ENCODE measurements at regions not wholly inside any gene's neighbourhood (a gene's known extent, or its start where the extent isn't known, plus 50 kb on each side); places are given as distances from the start of the nearest gene placed in this dataset.
"Not testable (repeated sequence)": the region's sequence is repeated elsewhere in the genome, so short reads cannot be mapped to it uniquely, and the experiment has no call there.

DNA sequence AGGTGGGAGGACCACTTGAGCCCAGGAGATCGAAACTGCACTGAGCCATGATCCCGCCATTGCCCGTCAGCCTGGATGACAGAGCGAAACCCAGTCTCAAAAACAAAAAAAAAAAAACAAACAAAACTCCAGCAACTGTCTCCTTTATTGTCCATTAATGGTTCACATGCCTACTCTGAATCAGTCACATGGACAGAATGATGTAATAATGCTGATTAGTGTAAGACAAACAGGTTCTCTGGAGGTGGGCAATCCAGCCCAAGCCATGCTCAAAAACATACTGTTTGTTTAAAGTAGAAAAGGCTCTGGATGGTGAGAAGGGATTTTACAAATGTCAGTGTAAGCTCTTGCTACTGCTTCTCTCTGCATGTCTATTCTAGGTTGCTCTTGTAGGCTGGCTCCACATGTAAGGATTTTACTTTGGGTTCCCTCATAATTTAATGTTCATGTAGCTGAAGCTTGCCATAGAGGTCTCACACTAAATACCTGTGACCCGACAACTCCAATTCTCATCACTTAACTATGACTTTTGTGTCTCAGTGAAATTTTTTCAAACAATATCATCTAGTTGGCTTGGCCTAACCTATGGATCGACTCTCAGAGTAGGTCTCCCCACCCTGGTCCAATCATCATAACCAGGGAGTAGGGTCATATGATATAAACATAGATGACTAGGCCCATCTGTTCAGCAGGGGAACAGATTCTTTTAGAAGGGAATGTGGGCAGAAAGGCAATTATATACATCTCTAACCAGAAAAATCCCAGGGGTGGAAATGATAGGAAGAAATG is 83.9 kb upstream of the SLC39A10 start:
- FAIRE-seq = no peak
- no peak for DNase-seq (ENCODE audit: insufficient read length, low spot score)

DNA sequence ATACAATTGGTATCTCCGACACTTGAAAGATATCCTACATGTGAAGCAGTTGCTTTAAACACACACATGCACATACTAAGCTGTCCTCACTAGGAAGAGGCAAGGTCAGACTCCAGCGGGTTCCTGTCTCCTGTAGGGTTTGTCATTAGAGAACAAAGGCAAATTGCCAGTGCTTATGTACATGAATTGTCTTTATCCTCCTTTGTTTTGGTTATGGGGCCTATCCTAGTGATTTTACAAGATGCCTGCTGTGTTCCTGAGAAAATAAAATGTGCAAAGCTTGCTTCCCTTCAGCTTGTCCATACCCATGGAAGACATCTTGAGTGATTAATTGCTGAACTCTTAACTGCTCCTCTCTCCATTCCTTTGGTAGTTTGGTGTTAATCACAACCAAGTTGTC is 86.7 kb upstream of the SLC39A10 start:
- FAIRE-seq (no peak), DNase-seq (ENCODE audit: insufficient read length, low spot score) (no peak)

DNA sequence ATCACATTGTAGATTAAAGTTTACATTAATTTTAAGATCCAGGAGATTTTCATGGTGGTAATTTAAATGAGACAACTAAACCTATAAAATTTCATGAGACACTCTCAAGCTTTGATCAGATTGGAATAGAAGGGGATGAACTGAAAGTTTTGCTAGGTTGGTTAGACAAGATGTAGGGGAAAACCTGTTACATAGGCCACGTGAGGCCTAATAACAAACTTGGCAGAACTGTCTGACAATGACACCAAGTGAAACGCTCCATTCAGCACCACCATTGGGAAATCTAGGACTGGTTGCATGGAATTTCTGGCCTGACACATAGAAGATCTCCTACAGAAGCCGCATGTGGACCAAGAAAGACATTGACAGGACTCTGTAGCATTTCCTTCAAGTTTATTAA is 87.8 kb upstream of the SLC39A10 start:
- FAIRE-seq (no peak), DNase-seq (ENCODE audit: insufficient read length, low spot score) (no peak)

DNA sequence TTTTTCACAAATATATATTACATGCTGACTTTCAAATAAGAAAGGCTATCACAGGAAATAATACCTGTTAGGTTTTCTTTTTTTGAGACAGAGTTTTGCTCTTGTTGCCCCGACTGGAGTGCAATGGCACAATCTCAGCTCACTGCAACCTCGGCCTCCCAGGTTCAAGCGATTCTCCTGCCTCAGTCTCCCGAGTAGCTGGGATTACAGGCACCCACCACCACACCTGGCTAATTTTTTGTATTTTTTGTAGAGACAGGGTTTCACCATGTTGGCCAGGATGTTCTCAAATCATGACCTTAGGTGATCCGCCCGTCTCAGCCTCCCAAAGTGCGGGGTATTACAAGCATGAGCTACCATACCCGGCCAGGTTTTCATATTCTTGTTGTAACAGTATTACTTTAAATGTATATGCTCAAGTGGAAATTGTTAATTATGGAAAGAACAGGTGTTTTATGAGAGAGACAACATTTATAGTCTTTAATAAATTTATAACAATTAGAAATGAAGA is 92.3 kb upstream of the SLC39A10 start:
- DNase-seq (ENCODE audit: insufficient read length, low spot score); FAIRE-seq: not testable (repeated sequence)

DNA sequence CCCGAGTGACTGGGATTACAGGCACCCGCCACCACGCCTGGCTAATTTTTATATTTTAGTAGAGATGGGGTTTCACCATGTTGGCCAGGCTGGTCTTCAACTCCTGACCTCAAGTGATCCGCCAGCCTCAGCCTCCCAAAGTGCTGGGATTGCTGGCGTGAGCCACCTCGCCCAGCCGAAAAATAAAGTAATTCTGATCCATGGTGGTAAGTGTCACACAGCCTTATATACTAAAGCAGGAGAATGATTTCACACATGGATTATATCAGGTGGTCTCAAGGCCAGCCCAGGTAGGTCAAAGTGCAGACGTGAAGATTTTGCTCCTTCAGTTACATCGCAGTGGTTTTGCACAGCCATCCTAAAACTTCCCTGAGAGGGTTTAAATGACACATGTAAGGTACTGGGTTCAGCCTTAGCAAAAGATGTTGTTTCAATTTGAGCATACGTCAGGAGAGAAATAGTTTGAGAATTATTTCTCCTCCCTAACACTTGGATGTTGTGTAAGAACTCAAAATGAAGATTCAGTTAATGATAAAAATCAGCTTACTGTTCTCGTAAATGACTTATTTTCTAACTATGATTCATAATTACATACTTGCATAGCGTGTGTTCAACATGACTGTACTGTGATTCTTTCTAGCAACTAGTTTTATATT is 93.0 kb upstream of the SLC39A10 start:
- DNase-seq (ENCODE audit: insufficient read length, low spot score) = no peak
- FAIRE-seq = peak; percentile 57

DNA sequence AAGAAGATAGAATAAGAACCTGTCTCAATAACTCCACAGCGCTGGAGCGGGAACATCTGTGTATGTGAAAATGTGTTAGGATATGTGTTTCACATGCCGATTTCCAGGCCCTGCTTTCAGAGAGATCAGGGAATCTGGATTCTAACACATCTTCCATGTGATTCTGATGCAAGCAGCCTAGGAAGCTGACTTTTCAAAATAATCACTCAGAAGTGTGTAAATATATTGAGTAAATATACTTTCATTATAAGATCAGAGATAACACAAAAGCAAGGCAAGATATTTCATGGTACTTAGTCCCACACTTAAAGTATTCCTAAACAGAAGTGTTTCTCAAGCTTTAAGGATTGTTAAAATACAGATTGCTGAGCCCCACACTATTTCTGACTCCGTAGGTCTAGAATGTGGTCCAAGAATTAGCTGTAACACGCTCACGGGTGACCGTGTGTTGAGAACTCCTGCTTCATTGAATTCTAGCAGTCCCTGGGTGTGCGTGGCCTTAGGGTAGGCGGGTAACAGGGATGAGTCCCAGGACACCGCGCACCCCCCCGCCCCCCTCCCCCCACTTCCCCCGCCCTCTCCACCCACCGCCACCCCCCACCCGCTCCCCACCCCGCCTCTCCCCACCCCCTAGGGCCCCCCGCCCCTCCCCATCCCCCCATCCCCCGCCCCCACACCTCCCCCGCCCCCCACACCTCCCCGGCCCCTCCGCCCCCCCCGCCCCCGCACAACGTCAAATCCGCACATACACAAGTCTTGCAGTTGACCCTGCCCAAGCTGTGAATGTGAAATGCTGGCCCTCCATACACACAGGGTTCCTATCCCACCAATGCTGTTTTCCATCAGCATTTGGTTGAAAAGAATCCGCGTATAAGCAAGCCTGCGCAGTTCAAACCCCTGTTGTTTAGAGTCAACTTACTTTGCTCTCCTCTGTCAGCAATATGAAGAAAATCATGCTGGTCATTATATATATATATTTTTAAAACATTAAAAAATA is 94.2 kb upstream of the SLC39A10 start:
- DNase-seq (ENCODE audit: insufficient read length, low spot score) (no peak), FAIRE-seq (peak; percentile 72)

DNA sequence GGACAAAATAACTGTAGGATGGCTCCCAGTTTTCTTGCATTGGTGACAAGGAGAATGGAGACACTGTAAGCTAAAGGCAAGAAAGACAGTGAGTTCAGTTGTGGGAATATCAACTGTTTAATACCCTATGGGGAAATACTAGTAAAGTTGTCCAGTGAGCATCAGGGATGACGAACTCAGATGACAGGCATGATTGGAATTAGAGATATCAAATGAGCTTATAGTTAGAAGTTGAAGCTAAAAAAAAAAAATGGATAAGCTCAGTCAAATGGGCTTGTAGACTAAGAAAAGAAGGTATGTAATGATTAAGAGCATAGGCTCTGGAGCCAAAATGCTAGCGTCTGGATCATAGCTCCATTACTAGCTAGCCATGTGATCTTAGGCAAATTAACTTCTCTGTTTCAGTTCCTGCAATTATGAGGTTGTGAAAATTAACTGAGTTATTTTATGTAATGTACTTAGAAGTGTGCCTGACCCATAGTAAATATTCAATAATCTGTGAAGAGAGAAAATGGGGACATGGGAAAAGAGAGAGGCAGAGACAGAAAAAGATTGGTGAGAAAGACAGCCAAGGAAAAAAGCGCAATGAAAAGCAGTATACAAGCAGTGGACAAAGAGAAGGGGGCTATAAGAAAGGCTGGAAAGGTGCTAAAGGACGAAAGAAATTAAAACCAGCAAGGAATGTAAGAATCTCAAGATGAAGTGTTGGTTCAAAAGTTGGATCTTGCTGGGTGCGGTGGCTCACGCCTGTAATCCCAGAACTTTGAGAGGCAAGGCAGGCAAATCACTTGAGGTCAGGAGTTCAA is 95.7 kb upstream of the SLC39A10 start:
- FAIRE-seq (peak; percentile 93), DNase-seq (ENCODE audit: insufficient read length, low spot score) (no peak)

DNA sequence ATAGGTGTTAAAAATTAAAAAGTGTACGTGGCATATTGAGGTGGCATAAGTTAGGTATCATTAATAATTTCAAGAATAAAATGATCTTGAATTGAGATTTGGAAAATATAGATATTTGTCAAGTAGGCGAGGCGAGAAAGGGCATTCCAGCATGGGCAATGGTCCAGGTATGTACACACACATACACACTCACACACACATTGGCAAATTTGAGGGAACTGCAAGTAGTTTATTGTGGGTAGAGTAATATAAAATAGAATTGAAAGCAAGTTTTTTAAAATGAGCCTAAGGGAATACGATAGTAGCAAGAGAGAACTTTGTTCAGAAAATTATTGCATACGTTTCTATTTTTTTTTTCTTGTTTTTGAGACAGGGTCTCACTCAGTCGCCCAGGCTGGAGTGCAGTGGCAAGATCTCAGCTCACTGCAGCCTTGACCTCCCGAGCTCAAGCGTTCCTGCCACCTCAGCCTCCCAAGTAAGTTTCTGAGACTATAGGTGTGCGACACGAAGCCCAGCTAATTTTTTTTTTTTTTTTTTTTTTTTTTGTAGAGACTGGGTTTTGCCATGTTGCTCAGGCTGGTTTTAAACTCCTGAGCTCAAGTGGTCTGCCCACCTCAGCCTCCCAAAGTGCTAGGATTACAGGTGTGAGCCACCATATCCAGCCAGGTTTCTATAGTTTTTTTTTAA is 96.7 kb upstream of the SLC39A10 start:
- DNase-seq (ENCODE audit: insufficient read length, low spot score) = no peak
- peak; percentile 86 for FAIRE-seq

DNA sequence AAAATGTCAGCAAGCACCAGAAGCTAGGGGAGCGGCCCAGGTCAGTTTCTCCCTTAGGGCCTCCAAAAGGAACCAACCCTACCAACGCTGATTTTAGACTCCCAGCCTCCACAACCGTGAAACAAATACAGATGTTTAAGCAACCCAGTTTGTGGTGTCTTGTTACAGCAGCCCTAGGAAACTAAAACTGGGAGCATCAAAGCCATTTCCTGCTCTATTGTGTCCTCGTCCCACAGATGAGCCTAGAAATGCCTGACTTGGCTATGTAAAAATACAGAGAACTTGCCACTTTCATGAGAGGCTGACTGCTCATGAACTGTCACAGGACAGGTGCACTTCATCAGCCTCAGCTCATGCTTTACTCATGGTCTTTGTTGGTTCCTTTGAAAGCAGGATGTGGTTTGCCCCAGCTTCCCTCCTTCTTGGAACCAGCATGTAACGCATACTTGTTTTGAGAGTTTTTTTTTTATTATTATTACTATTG is 97.6 kb upstream of the SLC39A10 start:
- FAIRE-seq = peak; percentile 99
- DNase-seq (ENCODE audit: insufficient read length, low spot score) = peak; percentile 56

DNA sequence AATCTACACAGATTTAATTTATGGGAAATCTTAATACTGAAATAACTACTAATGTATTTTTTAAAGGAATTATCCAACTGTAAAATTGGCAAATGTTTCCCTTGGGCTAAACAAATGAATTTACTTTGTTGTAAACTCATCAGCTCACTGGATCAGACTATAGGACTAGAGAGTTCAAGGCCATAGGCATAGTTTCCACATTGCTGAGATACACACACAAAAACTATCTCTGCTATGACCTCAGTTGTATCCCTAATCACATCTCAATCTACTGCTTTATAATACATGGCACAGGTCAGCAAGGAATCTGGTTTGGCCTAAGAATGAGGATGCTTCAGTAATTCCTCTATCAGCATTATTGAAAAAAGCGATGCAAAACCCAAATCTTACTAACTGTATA is 101.1 kb upstream of the SLC39A10 start:
- DNase-seq (ENCODE audit: insufficient read length, low spot score) (no peak), FAIRE-seq (no peak)

DNA sequence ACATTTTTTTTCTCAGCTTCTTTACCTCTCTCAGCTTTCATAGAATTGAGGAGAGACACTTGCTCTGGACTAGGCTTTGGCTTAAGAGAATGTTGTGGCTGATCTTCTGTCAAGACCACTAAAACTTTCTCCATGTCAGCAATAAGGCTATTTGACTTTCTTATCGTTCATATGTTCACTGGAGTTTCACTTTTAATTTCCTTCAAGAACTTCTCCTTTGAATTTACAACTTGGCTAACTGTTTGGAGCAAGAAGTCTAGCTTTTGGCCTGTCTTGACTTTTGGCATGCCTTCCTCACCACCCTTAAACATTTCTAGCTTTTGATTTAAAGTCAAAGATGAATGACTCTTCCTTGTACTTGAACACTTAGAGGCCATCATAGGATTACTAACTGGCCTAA is 104.4 kb upstream of the SLC39A10 start:
- FAIRE-seq (peak; percentile 79), DNase-seq (ENCODE audit: insufficient read length, low spot score) (no peak)

DNA sequence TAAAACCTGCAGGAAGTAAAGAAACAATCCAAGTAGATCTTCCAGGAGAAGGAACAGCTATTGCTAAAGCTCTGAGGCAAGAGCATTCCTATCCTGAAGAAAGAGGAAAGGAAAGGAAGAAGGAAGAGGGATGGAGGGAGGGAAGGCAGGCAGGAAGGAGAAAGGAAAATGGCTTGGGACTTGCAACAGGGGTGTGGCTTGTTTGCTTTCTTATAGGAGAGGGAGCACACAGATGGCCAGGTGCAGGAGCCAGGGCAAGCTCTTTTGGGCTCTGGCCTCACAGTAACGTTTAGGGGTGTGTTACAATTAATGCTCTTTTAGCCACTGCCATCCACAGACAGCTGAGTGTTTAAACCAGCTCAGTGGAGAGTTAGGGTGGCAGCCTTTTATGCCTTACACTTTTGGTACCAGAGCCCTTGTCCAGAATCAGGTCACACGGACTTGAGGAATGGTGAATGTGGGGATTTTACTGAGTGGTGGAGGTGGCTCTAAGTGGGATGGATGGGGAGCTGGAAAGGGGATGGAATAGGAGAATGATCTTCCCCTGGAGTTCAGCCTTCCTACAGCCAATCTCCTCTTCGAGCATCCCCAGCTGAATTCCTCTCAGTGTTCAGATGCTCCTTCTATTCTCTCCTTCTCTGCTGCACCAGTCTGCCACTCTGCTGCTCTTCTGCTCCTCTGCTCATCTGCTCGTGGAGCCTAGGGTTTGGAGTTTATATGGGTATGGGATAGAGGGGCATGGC is 108.7 kb upstream of the SLC39A10 start:
- no peak for FAIRE-seq
- DNase-seq (ENCODE audit: insufficient read length, low spot score) = no peak

DNA sequence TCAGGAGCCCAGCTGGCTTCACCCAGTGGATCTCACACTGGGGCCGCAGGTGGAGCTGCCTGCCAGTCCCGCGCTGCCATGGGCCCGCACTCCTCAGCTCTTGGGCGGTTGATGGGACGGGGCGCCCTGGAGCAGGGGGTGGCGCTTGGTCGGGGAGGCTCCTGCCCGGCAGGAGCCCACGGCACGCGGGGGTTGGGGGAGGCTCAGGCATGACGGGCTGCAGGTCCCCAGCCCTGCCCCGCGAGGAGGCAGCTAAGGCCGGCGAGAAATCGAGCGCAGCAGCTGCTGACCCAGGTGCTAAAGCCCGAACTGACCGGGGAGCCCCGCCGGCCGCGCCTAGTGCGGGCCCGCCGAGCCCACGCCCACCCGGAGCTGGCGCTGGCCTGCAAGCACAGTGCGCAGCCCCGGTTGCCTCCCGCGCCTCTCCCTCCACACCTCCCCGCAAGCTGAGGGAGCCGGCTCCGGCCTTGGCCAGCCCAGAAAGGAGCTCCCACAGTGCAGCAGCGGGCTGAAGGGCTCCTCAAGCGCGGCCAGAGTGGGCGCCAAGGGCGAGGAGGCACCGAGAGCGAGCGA is 109.7 kb upstream of the SLC39A10 start:
- not testable (repeated sequence) for FAIRE-seq; DNase-seq (ENCODE audit: insufficient read length, low spot score)

DNA sequence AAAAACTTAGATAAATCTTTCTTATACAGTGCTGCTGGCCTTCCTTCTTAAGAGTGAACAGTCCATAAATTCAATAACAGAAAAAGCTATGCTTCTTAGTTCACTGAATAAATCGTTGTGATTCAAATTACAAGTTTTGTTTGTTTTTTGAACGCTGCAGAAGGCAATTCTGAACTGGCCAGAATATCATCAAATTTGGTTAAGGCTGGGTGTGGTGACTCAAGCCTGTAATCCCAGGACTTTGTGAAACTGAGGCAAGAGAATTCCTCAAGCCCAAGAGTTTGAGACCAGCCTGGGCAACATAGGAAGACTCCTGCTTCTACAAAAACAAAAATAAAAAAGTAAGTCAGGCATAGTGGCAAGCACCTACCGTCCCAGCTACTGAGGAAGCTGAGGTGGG is 111.2 kb upstream of the SLC39A10 start:
- FAIRE-seq = no peak
- DNase-seq (ENCODE audit: insufficient read length, low spot score) = no peak

DNA sequence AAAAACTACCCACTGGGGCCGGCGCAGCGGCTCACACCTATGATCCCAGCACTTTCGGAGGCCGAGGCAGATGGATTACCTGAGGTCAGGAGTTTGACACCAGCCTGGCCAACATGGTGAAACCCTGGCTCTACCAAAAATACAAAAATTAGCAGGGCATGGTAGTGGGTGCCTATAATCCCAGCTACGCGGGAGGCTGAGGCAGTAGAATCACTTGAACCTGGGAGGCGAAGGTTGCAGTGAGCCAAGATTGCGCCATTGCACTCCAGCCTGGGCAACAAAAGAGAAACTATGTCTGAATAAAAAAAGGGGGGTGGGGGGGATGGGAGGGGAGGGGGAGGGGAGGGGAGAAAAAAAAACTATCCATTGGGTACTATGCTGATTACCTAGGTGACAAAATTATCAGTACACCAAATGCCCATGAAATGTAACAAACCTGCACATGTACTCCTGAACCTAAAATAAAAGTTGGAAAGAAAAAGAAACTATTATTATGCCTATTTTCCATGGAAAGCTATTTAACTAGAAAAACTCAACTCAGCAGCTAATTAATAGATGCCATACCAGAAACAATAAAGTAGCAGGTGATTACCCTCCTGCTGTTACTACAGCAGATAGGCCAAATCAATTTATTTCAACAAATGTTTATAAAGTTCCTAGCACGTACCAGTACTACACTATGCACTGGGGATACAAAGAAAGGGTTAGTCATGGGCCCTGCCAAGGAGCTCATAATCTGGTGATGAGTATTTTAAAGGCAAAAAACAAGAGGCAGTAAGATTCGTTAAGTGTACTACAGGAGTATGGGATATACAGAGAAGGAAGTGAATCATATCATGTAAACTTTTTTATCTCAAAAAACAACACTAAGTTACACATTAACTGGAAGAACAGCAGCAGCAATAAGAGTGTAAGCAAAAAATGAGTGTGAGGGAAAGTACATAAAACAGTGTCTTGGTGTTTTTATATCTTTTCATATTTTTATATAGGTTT is 112.8 kb upstream of the SLC39A10 start:
- no peak for DNase-seq (ENCODE audit: insufficient read length, low spot score)
- peak; percentile 94 for FAIRE-seq

DNA sequence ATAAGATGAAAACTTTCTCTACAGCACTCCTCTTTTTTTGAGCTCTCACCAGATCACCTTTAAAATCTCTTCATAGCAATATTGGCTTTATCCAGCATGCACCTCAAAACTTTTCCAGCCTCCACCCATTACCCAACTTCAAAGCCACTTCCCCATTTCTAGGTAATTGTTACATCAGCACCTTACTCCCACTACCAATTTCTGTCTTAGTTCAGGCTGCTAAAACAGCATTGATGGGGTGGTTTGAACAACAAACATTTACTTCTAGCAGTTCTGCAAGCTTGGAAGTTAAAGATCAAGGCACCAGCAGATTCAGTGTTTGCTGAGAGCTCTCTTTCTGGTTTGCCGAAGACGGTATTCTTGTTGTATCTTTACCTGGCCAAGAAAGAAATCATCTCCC is 114.0 kb upstream of the SLC39A10 start:
- FAIRE-seq (peak; percentile 35), DNase-seq (ENCODE audit: insufficient read length, low spot score) (no peak)

DNA sequence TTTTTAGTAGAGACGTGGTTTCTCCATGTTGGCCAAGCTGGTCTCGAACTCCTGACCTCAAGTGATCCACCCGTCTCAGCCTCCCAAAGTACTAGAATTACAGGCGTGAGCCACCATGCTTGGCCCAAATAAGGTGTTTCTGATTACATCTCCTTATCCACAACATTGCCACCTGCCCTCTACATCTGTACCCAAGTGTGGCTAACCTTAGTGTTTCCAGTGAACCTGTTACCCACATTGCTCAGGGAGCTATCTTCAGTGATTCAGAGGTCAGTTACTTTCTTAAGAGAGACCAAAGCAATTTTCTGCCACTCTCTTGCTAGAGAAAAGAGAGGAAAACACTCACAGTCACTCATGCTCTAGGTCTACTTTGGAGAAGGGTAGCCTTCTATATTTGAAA is 115.0 kb upstream of the SLC39A10 start:
- DNase-seq (ENCODE audit: insufficient read length, low spot score) (no peak), FAIRE-seq (no peak)
